Fibroblast of skin of back (primary cell): ENCODE measurements at regions not wholly inside any gene's neighbourhood (a gene's known extent, or its start where the extent isn't known, plus 50 kb on each side); places are given as distances from the start of the nearest gene placed in this dataset.
"Not testable (repeated sequence)": the region's sequence is repeated elsewhere in the genome, so short reads cannot be mapped to it uniquely, and the experiment has no call there.

Experiments used
- DNase-seq: peaks from one replicate; pipeline ENCODE4 v3.0.0-alpha.2; 2013

DNA sequence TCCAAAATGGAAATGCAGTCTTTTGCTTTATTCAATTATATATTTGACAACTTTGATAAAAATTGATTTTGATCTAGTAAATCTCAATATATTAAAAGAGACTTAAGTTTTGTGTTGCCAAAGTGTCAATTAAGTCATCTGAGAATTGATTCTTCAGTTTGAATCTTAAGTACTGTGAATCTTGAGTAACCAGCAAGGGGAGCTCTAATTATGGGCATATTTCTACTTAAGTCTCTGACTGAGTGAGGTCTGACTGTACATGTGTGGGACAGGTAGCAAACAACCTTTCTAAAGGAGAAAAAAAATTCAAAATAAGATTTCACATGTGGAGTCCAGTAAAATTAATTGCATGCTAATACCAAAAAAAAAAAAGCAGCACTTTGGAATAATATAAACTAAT, 503.7 kb upstream of the SLC8A1 start:
- DNase-seq = no peak

DNA sequence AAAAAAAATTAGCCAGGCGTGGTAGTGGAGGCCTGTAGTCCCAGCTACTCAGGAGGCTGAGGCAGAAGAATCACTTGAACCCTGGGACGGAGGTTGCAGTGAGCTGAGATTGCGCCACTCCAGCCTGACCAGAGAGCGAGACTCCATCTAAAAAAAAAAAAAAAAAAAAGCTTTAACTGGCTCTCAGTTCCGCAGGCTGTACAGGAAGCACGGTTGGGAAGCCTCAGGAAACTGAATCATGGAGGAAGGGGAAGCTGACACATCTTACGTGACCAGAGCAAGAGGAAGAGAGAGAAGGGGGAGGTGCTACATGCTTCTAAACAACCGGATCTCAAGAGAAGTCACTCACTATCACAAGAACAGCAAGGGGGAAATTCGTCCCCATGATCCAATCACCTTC, 505.6 kb upstream of the SLC8A1 start:
- peak; percentile 9 for DNase-seq

DNA sequence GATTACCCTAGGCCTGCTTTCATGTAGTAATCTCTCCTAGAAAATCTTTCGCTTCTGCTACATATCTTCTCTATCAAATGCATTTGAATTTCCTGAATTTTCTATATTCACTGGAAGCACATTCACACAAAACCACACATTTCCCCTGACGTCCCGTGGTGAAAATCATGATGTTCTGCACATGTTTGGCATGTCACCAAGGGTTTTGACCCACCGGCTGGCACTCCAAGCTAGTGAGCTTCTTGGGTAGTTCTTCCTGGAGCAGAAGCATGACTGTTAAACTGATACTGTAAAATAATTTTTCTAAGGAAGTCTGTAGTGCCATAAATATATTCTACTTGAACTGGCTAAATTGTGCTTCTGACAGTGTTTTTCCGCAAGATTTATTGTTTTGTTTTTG, 510.1 kb upstream of the SLC8A1 start:
- DNase-seq = no peak

DNA sequence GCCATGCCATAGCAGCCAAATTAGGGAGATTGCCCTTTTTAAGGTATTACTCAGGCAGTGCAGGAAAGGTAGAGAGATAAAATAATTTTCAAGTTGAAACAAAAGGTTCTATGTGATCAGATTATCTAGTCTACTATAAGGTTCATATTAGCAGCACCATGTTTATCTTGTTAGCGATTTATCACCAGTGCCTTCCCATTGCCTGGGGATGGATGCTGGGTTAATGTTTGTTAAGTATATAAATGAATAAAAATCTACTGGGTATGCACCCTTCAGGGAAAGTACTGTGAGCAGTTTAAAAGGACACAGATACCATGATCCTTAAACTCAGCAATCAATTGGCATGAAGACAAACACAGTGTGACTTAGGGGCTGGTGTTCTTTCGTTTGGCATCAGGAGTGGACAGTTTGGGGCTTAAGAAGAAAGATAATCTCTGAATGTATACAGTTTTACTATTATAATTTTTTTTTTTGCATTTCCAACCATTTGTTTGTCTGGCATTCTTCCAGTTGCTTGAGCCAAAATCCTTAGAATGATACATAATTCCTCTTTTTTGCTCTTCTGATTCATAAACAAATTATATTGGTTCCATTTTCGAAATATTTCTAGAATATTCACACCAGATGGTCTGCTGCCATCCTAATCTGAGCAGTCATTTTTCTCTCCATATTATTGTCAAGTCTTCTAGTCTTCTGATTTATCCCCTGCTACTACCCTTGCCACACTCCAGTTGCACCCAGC, 512.8 kb upstream of the SLC8A1 start:
- DNase-seq = no peak

DNA sequence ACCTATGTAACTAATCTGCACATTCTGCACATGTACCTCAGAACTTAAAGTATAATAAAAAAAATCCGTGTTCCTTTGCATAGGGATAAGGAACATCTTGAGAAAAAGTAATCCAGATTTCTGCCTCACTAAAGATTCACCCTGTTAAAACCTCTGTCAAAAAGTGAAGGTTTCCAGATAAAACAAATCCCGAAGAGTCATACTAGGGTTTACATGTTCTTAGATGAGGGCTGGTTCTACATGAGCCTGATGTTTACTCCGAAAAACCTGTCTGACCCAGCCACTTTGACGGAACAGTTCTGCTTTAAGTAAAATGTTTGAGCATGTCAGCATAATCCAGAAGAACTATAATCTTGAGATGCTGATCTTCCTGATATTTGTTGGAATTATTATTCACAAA, 515.6 kb upstream of the SLC8A1 start:
- no peak for DNase-seq

DNA sequence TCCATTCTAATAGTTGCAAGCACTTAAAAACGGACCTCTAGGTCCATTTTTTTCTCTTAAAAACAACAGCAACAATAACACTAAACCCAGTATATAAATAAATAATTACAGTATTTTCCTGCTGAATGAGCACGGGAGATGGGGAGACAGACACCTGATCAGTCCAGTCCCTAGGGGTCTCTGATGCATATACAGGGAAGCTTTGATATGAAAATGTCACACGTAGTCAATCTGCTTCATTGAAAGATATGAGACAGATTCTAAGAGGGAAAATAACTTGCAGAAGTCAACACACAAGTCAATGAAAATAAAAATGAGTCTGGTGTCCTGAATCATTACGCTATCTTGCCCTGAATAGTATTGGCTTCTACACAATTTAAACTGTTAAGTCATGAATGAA, 523.3 kb upstream of the SLC8A1 start:
- DNase-seq = no peak

DNA sequence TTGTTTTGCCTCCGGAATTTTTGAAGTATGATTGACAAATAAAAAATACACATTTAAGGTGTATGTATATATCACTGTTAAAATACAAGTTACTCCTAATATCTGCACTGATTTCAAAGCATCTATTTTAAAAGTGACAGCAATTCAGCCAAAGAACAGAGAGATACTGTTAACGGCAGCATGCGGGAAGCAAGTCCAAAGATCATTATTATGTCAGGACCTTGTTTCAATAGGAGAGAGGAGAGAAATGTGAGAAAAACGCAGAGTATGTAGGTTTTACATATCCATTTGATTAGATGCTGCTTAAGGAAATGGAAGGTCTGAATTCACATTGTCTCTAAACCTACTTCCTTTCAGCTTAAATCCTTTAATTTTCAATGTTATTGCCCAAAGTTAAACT, 545.5 kb upstream of the SLC8A1 start:
- no peak for DNase-seq

DNA sequence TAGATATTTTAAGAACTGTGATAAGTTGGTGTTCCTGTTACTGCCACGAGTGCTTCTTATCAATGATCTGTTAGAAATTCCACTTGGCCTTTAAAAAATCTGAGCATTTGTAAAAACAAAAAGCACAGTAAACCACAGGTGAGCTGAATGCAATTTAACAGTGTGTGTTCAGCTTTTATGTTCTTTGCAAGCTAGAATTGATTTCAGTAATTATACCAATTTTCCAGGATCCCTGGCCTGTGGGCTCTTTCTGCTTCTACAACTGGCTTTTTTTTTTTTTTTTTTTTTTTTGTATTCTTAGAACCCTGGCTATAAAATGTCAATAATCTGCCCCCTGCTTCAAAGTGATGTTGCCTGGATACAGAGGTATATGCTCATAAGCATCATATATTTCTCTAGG, 548.5 kb upstream of the SLC8A1 start:
- no peak for DNase-seq

DNA sequence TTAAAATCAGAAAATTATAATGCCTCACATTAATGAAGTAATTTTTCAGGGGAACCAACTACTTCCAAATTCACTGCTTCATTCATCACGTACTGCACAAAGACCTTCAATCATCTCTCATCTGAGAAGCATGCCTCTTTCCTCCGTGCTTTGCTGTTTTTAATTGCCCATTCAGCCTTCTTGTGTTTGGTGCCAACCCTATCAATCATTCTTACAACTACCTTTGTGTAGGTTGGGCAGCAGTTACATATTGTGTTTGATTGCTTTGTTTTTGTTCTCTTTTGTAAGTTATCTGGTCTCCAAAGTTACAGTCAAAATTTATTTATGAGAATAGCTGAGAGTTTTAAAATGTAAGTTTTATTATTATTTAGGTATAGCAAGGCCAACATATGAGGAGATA, 549.0 kb upstream of the SLC8A1 start:
- DNase-seq = no peak

DNA sequence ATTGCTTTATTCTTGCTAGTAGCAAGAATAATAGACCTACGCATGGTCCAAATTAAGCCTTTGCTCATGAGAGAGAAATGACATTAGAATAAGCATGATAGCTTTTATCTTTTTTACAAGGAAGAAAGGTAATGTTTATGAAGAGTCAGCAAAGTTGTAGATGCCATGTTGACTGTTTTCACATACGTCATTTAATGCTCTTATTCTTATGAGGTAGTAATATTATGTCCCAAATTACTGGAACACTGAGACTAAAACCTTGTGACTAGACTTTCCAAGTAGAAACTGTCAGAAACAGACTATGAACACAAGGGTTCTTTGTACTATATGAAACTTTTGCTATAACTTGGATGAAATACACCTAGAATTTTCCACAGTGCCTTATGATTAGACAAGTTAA, 552.8 kb upstream of the SLC8A1 start:
- no peak for DNase-seq

DNA sequence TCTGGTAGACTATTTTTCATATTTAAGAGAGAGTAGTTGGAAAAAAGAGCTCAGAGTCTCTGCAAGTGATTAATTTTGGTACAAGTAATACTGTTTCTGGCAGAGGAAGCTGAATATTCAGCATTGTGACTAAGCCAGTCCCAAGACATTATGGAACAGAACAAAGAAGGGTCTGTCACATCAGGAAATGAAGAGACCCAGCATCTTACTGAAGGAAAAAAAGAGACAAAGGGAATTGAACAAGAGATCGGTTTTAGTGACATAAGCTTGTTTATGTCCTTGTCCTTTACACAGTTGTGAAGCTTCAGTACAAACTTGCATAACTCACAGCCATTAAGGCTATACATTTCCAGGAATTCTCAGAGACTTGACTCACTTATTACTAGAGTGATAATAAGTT, 568.5 kb upstream of the SLC8A1 start:
- DNase-seq = no peak

DNA sequence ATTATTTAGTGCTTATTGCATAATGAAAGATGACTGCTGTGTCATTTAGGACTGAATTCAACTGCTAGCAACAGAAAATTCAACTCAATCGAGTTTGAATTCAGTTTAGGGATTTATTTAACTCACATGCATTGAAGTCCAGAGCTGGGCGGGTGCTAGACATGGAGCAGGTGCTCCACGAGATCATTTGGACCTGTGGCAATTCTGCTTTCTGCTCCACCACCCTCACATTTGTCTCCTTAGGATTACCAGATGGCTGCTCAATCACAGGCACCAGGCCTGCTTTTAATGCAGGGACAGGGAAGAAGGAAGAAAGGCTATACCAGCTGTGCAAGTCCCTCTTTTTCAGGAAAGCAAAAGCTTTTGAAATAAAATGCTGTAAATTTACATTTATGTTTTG, 572.9 kb upstream of the SLC8A1 start:
- no peak for DNase-seq

DNA sequence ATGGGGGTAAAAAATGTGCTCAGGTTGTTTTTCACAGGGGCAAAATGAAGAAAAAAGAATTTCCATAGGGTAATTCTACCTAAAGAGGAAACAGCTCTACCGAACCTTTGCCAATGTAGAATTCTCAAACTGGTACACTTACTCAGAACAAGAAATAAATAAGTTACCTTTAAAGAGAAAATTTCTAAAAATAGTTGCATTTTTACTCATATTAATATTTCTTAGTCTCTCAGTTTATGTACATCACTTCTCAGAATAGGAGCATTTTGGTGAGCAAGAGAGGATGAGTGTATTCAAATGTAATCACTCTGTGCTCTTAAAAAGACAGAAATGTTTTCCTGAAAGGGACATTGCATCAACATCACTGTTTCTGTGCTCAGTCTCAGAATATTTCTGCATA, 574.7 kb upstream of the SLC8A1 start:
- DNase-seq = no peak

DNA sequence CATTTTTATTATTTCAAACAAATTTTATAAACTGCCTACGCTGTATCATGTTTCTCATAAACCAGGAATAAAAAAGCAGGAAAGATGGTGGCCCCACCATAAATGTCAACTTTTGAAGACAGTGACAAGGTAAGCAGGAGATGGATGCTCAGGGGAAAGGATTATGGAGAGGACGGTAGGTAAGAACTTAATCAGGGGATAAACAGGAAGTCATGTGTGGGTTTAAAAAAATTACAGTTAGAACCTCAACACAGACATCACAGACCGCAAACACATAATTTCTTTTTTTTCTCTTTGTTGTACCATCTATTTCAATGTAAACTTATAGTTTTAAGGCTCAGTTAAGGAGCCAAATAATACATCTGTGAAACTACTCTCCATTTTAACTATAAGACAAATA, 575.2 kb upstream of the SLC8A1 start:
- no peak for DNase-seq

DNA sequence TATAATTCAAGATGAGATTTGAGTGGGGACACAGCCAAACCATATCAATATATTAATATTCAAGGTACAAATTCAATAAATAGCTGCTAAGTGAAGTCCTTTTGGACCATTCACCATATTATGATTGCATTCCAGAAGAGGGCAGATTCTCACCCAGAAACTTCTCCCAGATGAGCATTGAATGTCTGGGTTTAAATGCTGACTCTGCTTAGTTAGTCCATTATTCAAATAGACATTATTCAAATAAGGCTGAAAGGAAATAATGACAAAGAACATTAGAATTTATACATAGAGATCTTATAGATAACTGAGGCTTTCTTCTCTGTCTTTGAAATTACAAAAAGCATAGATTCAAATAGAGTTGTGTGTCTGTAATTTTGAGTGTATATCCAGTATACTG, 579.4 kb upstream of the SLC8A1 start:
- DNase-seq = no peak

DNA sequence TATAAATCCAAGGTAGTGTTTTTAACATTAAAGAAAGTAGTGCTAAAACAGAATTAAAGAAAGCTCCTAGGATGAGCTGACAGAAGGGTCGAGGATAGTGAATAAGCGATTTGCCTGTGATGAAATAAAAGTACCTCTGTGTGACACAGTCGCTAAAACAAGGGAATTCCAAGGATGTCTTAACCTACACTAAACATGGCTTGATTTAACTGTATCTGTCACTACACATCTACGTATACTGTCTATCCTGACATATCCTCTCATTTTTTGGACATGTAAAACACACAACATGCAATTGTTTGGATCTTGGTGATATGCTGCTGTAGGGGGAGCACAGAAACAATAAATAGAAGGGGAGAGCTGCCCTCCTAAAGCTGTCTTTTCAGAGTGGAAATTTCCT, 580.8 kb upstream of the SLC8A1 start:
- no peak for DNase-seq

DNA sequence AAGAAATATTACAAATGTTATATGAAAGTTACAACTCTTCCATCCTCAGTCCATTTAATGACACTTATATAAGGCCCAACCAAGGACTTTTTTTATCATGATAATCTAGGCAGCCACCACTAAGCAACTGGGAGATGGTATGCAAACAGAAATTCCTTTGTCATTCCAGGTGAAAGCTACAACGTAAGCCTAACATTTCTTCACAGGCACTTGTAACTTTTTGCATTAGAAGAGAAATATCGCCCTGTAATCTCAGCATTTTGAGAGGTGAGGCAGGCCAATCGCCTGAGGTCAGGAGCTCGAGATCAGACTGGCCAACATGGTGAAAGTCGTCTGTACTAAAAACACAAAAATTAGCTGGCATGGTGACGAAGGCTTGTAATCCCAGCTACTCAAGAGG, 581.2 kb upstream of the SLC8A1 start:
- no peak for DNase-seq

DNA sequence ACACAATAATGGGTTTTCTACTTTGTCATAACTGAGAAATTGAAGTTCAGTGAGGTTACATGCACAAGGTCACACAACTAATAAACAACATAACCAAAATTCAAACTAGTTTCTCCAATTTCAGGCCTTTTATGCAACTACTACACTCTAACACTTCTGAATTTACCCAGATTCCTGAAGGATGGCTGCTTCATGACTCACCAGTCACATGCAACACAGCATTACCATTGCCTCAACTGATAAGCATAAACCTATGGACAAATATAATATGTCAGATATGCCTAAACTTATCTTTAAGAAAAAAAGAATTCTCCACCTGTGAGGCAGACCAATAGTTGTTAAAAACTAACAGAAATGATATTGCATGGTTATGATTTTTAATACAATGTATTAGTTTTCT, 586.5 kb upstream of the SLC8A1 start:
- peak; percentile 48 for DNase-seq

DNA sequence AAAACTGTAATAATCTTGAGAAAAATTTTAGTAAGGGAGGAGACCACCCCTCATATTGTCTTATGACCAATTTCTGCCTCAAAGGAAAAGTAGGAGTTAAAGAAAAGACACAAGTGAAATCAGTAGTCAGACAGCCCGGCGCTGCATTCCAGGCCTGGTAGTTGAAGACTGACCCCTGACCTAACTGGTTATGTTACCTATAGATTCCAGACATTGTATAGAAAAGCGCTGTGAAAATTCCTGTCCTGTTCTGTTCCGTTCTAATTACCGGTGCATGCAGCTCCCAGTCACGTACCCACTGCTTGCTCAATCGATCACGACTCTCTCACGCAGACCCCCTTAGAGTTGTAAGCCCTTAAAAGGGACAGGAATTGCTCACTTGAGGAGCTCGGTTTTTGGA, 587.9 kb upstream of the SLC8A1 start:
- not testable (repeated sequence) for DNase-seq

DNA sequence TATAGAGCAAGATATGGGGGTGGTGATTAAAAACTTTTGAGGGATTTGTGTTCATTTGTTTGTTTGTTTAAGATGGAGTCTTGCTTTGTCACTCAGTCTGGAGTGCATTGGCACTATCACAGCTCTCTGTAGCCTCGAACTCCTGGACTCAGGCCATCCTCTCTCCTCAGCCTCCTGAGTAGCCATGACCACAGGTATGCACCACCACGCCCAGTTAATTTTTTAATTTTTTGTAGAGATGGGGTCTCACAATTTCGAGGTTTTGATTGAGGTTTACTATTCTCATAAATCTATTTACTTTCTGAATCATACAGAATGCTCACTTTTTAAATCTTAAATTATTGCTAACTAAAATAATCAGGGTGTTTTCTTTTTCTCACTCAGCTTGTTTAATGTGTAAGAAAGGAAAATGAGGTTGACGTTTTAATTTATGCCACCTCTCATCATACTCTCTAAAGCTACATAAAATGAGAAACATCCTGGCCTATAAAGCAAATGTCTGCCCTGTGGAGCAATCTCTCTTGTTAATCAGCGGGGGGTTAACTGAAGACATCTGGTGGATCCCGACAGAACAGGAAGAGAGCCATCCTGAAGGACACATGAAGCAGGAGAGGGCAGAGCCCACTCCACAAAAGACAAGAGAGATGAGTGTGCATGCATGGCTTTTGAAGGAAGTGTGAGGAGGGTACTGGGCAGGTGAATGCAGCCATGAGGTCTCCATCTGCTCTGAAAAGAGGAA, 589.1 kb upstream of the SLC8A1 start:
- no peak for DNase-seq

DNA sequence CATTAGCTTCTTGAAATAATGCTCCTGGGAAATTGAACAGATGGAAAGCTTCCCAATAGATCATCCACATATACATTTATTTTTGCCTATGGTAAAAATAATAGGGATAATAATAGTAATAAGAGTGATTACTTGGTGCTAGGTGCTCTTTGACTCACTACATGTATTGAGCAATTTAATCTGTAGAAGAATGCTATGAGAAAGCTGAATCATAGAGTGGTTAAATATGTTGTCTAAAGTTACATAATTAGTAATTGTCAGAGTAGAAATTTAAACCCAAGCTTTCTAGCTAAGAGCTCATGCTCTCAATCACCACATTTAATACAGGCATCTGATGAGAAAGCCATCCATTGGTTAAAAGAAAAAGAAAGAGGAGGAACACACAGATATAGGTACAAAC, 590.5 kb upstream of the SLC8A1 start:
- no peak for DNase-seq

DNA sequence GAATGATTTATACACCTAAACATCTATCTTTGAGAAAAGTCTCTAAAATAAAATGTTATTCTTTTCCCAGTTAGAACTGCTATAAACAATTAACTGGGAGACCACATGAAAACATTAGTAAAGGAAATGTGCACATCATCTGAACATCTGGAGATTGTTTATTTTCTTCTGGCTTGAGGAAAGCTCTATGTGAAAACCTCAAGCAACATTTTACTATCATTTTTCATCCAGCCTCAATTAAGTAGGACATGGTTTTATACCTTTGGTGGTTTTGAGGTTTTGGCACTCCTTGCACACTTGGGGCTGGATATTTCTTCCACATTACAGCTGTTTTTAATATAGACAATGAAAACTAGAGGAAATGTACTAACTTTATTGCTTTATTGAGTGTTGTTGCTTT, 609.5 kb upstream of the SLC8A1 start:
- DNase-seq = no peak

DNA sequence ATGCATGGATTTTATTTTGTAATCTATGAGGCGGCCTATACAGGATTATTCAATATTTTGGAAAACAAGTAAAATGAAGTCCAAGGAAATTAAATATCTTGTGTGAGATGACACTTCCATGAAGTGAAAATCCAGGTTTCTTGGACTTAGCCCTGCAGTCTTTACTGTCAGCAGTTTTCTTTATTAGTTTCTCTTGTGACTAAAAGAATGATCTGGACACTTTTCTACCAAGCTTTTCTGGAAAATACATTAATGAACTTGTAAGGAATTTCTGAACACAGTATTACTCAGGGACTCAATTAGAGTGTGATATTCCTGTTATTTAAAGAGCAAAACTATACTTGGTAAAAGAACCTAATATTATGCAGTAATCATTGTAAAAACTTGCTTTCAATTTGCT, 610.4 kb upstream of the SLC8A1 start:
- no peak for DNase-seq

DNA sequence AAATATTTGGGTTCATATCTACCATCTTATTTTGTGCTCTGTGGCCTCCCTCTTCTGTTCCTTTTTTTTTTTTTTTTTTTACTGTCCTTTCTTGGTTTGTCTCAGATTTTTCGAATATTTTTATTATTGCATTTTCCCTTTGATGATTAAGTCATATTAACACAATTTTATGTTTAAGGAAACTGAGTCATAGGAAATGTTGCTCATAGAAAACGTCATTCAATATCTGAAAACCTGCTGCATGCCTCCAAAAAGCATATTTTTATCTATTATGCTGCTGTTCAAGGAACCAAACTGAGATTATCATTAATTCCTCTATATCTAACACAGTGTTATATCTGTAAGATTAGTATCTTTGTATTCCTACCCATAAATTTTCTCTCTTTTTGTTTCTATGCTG, 614.3 kb upstream of the SLC8A1 start:
- no peak for DNase-seq

DNA sequence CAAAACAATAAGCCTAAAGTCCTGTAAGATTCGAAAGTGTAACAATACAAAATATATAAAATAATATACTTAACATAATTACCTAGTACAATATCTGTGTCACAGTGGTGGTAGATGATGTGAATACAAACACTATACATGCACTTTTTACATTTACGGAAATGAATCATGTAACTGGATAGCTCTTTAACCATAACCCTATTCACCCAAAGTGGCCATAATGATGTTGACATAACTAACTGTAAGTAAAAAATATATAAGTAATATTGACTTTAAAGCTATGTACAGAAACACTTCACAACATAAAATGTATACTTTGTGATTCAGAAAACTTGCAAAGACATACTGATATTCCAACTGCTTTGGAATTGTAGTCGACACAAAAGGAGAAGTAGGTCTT, 616.9 kb upstream of the SLC8A1 start:
- no peak for DNase-seq
